Right cardiac atrium (tissue), 5 donors: ENCODE measurements at regions not wholly inside any gene's neighbourhood (a gene's known extent, or its start where the extent isn't known, plus 50 kb on each side); places are given as distances from the start of the nearest gene placed in this dataset.

Source experiments
- ATAC-seq, 2 donors: fragments of 200-7000 bp; cut with Tn5 transposase; one replicate each; pipeline versions ENCODE4 v1.8.0 to v1.9.1; 2020; ENCODE audit warnings: moderate library complexity in 2 of 2, mild to moderate bottlenecking in 1 of 2
- DNase-seq, 3 donors: peaks; one replicate each; pipeline ENCODE4 v3.0.0-alpha.2; 2020
- H3K27ac ChIP-seq: one replicate; pipeline ENCODE4 v1.5.1; 2013; ENCODE audit warnings: mild to moderate bottlenecking, low read length, control low read depth, moderate library complexity
- H3K27me3 ChIP-seq: one replicate; pipeline ENCODE4 v1.6.1; 2013; ENCODE audit not compliant: control insufficient read depth, insufficient read depth
- H3K4me1 ChIP-seq: one replicate; pipeline ENCODE4 v1.6.1; 2013; ENCODE audit warnings: low read length; ENCODE audit not compliant: control insufficient read depth, insufficient read depth
- H3K4me3 ChIP-seq: one replicate; pipeline ENCODE4 v1.5.1; 2013; ENCODE audit warnings: low read length, control low read depth
- H3K9me3 ChIP-seq: one replicate; pipeline ENCODE4 v1.6.1; 2013; ENCODE audit warnings: low read length; ENCODE audit not compliant: control insufficient read depth
- WGBS: extraction: QIAGEN DNeasy Blood & Tissue Kit; methylation state at CpG from one replicate; pipeline ENCODE4 v1.1.7; 2013; 5-methylcytosine and 5-hydroxymethylcytosine counted together
- intact Hi-C, 4 donors: fragments of 100-400 bp; cut with DNase I; formaldehyde crosslinking; loops; one replicate each; pipeline versions ENCODE4 v1.11.0 to v1.14.0; 2022 to 2023
- donor health status: healthy with polysubstance abuse.
- donor health status: DM: no; HTN: yes; CAD: no.
- donor health status: DM: no; HTN: no; CAD: no.
- donor health status: DM: no; HTN: yes; CAD: no; lungs with severe emphysema.
- donor health status: DM: yes; HTN: yes; CAD: no.

DNA sequence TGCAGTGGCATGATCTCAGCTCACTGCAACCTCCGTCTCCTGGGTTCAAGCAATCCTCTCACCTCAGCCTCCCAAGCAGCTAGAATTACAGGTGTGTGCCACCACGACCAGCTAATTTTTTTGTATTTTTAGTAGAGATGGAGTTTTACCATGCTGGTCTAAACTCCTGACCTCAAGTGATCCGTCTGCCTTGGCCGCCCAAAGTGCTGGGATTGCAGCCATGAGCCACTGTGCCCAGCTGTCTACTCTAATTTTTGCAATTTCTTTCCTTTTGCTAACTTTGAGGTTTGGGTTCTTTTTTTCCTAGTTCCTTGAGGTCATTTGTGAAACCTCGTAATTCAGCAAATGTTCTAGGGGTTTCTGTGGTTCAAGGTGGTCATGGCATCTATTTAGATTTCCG, 63.7 kb upstream of the PRLR start:
- Histone ChIP-seq H3K9me3 (no peaks in the 10 kb centered on the region), H3K27me3 (no peaks in the 10 kb centered on the region), H3K4me3 (no peak overlapping the region), H3K4me1 (no peaks in the 10 kb centered on the region), H3K27ac (no peak overlapping the region)
- WGBS, result 75% methylated on average over 6 of the region's 6 CpGs
- DNase-seq, result no peak
- no peak for ATAC-seq
- intact Hi-C loops, result no loop called here

- no peaks in the 10 kb centered on the region for H3K27me3 ChIP-seq
- no peaks in the 10 kb centered on the region for H3K9me3 ChIP-seq
- ATAC-seq (no peak), DNase-seq (no peak)
- H3K4me1 ChIP-seq, result no peaks in the 10 kb centered on the region
- H3K4me3 ChIP-seq, result no peak overlapping the region
- 69% methylated on average over 3 of the region's 3 CpGs for WGBS
- intact Hi-C loops, result no loop called here
- no peak overlapping the region for H3K27ac ChIP-seq
These were observed 55.1 kb upstream of the PRLR start for GRCh38 chr5:35285435-35285834.

DNA sequence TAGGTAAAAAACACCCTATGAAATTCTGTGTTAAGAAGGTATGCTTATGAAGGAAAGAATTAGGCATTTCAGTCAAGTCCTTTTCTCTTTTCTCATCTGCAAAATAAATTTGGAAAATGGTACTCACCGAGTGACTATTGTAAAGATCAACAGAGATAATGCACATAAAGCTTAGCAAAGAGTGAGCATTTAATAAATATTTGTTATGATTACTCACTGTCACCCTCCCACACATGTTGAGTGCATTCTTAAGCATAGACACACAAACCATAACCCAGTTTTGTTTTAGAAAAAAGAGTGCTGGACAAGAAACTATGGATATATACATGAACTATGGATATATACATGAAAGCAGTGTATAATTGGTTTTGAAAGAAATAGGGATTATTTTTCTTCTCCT, 54.7 kb upstream of the PRLR start:
- H3K27me3 ChIP-seq, result no peaks in the 10 kb centered on the region
- ATAC-seq (no peak), DNase-seq (no peak)
- 58% methylated on average over 1 of the region's 1 CpG for WGBS
- H3K4me1 ChIP-seq, result no peaks in the 10 kb centered on the region
- intact Hi-C loops, result no loop called here
- H3K9me3 ChIP-seq, result no peaks in the 10 kb centered on the region
- H3K27ac ChIP-seq, result no peak overlapping the region
- no peak overlapping the region for H3K4me3 ChIP-seq

DNA sequence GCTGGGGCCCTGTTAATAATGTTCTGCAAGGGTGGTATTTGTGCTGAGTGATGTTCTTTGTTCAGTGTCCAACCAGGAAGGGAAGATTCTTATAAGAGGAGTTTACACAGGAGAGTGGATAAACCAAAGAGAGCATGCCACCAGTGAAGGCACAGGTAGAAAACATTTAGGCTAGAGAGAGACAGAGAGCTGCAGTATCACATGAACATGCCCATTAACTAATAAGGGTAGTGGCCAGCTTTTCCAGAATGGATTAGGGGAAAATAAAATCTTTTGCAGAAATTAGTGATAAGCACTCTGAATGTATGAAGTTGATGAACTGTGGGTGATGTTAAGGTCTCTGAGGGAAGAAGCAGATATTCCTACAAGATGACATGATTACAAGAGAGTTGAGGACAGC, 54.1 kb upstream of the PRLR start:
- no peak for DNase-seq
- intact Hi-C loops, result no loop called here
- Histone ChIP-seq H3K4me1 (no peaks in the 10 kb centered on the region), H3K4me3 (no peak overlapping the region), H3K27ac (no peak overlapping the region), H3K9me3 (no peaks in the 10 kb centered on the region), H3K27me3 (no peaks in the 10 kb centered on the region)
- ATAC-seq, result no peak

- Histone ChIP-seq H3K4me1 (no peaks in the 10 kb centered on the region), H3K4me3 (no peak overlapping the region), H3K27me3 (no peaks in the 10 kb centered on the region), H3K27ac (no peak overlapping the region), H3K9me3 (no peaks in the 10 kb centered on the region)
- intact Hi-C loops, result no loop called here
- ATAC-seq (no peak), DNase-seq (no peak)
- 44% methylated on average over 1 of the region's 1 CpG for WGBS
These were observed 52.5 kb upstream of the PRLR start for GRCh38 chr5:35282810-35283209.

DNA sequence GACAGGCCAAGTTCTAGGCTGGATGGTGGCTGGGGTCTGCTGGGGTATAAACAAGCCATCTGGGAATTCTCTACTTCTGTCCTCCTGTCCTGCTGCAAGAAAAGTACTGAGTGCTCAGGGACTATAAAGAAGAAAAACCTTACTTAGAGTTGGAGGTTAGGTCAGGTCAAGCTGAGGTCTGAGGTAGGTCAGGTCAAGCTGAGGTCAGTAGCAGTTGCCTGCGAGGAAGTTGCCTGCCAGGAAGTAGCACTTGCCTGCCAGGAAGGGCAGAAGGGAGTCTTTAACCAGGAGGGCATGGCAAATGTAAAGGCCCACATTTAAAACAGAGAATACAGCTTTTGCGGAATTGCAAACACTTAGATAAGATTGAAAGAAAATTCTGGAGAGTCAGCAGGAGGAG, 51.3 kb upstream of the PRLR start:
- 63% methylated on average over 2 of the region's 2 CpGs for WGBS

More for the DNA sequence above, 51.3 kb upstream of the PRLR start:
- Histone ChIP-seq H3K4me1 (no peaks in the 10 kb centered on the region), H3K27ac (no peak overlapping the region), H3K27me3 (no peaks in the 10 kb centered on the region), H3K4me3 (no peak overlapping the region), H3K9me3 (no peaks in the 10 kb centered on the region)
- intact Hi-C loops, result no loop called here
- ATAC-seq (no peak), DNase-seq (no peak)
